ENCODE measurements at regions not wholly inside any gene's neighbourhood (a gene's known extent, or its start where the extent isn't known, plus 50 kb on each side); places are given as distances from the start of the nearest gene placed in this dataset.
"Not testable (repeated sequence)": the region's sequence is repeated elsewhere in the genome, so short reads cannot be mapped to it uniquely, and the experiment has no call there.

- DNase-seq, result no peak
Measured at GRCh38 chr6:40671001-40671693, 84.0 kb upstream of the LRFN2 start.

GRCh38 chr6:40669343-40669742 is 82.2 kb upstream of the LRFN2 start:
- DNase-seq, result no peak

- no peak for DNase-seq
Measured at GRCh38 chr6:40668203-40668602, 81.0 kb upstream of the LRFN2 start.

GRCh38 chr6:40666530-40666929 is 79.4 kb upstream of the LRFN2 start:
- no peak for DNase-seq

GRCh38 chr6:40661726-40662125 is 74.6 kb upstream of the LRFN2 start:
- no peak for DNase-seq

GRCh38 chr6:40656772-40657171 is 69.6 kb upstream of the LRFN2 start:
- not testable (repeated sequence) for DNase-seq

- DNase-seq, result no peak
Measured at GRCh38 chr6:40654828-40655227, 67.7 kb upstream of the LRFN2 start.

GRCh38 chr6:40645043-40645442 is 57.9 kb upstream of the LRFN2 start:
- no peak for DNase-seq

- DNase-seq, result no peak
Measured at GRCh38 chr6:40642837-40643236, 55.7 kb upstream of the LRFN2 start.

- no peak for DNase-seq
Measured at GRCh38 chr6:40642190-40642589, 55.0 kb upstream of the LRFN2 start.

- DNase-seq, result peak in 1 of 2 experiments; percentile 1
Measured at GRCh38 chr6:40640599-40641227, 53.5 kb upstream of the LRFN2 start.
